Stomach (tissue), 8 donors: ENCODE measurements at regions not wholly inside any gene's neighbourhood (a gene's known extent, or its start where the extent isn't known, plus 50 kb on each side); places are given as distances from the start of the nearest gene placed in this dataset.
A peak's percentile ranks its signal among the peaks of the same experiment; 100 is the strongest.

ENCODE experiments used
- DNase-seq, 2 donors: peaks; one replicate each; pipeline versions ENCODE4 v3.0.0 to v3.0.0-alpha.2; 2013 to 2019
- H3K27ac ChIP-seq, 5 donors: fragments of 200-600 bp in 4 of 5; sonication (generic) in 4 of 5; one replicate each; pipeline ENCODE4 v1.5.1; 2013 to 2019; ENCODE audit warnings: mild to moderate bottlenecking in 1 of 5, moderate library complexity in 1 of 5
- H3K27me3 ChIP-seq, 3 donors: fragments of 200-600 bp; sonication (generic); one replicate each; pipeline ENCODE4 v1.5.1; 2017 to 2019; ENCODE audit warnings: mixed run types in 1 of 3
- H3K36me3 ChIP-seq, 4 donors: fragments of 200-600 bp; sonication (generic); 1 replicate in 3 of 4; 2 replicates in 1 of 4; pipeline ENCODE4 v1.5.1; 2016 to 2019
- H3K4me1 ChIP-seq, 4 donors: fragments of 200-600 bp; sonication (generic); one replicate each; pipeline ENCODE4 v1.5.1; 2016 to 2019
- H3K4me3 ChIP-seq, 4 donors: fragments of 200-600 bp; sonication (generic) in 3 of 4; one replicate each; pipeline ENCODE4 v1.5.1; 2016 to 2019; ENCODE audit warnings: mild to moderate bottlenecking in 1 of 4
- H3K9me3 ChIP-seq, 4 donors: fragments of 200-600 bp; sonication (generic); one replicate each; pipeline ENCODE4 v1.5.1; 2016 to 2019
- CTCF ChIP-seq, 7 experiments: fragments of 450-650 bp in 4 of 7; fragments of 200-600 bp in 3 of 7; sonication (generic) in 3 of 7; IDR thresholded peaks; one replicate each; pipeline ENCODE4 v1.5.1; 2016 to 2019; ENCODE audit warnings: antibody characterized with exemption in 7 of 7, control low read depth in 2 of 7, mild to moderate bottlenecking in 1 of 7
- EP300 ChIP-seq: sonication (generic); formaldehyde crosslinking; IDR thresholded peaks from one replicate; pipeline ENCODE4 v1.6.1; 2017; ENCODE audit warnings: antibody characterized with exemption
- POLR2A ChIP-seq, 4 donors: fragments of 450-650 bp; IDR thresholded peaks; one replicate each; pipeline ENCODE4 v1.6.1; 2016; ENCODE audit warnings: antibody characterized with exemption in 4 of 4, control low read depth in 2 of 4, mild to moderate bottlenecking in 1 of 4, moderate library complexity in 1 of 4
- POLR2AphosphoS5 ChIP-seq, 3 donors: sonication (generic); formaldehyde crosslinking; IDR thresholded peaks; one replicate each; pipeline ENCODE4 v1.6.1; 2016; ENCODE audit warnings: antibody characterized with exemption in 3 of 3
- WGBS, 5 donors: extraction: QIAGEN DNeasy Blood & Tissue Kit in 3 of 5; methylation state at CpG; one replicate each; pipeline versions ENCODE4 v1.1.5 to v1.1.7; 2013 to 2018; 5-methylcytosine and 5-hydroxymethylcytosine counted together
- intact Hi-C: fragments of 100-400 bp; cut with DNase I; formaldehyde crosslinking; loops from one replicate; pipeline ENCODE4 v1.15.1; 2023; ENCODE audit warnings: low total_unique reads
- donor health status: healthy with polysubstance abuse.
- donor health status: Bipolar disorder and iron deficiency.
- donor health status: healthy.

- Histone ChIP-seq H3K4me3 (no peak overlapping the region), H3K9me3 (no peaks in the 10 kb centered on the region), H3K36me3 (no peaks in the 10 kb centered on the region), H3K27me3 (peaks cover 0 to 22% (median 0%) of the 10 kb centered on the region in 3 donors), H3K4me1 (peaks cover 0 to 12% (median 10%) of the 10 kb centered on the region in 4 donors), H3K27ac (no peak overlapping the region)
- TF ChIP-seq POLR2A (IDR thresholded peaks at IDR 0.05) (no peak), POLR2AphosphoS5 (IDR thresholded peaks at IDR 0.05) (no peak), EP300 (no peak), CTCF (IDR thresholded peaks at IDR 0.05) (no peak)
- intact Hi-C loops = no loop called here
- no peak for DNase-seq
- WGBS, 5 donors = 79 to 91% (median 84%) methylated on average over 1 of the region's 1 CpG
Measured at GRCh38 chr5:174596429-174596828, 128.0 kb upstream of the MSX2 start.

DNA sequence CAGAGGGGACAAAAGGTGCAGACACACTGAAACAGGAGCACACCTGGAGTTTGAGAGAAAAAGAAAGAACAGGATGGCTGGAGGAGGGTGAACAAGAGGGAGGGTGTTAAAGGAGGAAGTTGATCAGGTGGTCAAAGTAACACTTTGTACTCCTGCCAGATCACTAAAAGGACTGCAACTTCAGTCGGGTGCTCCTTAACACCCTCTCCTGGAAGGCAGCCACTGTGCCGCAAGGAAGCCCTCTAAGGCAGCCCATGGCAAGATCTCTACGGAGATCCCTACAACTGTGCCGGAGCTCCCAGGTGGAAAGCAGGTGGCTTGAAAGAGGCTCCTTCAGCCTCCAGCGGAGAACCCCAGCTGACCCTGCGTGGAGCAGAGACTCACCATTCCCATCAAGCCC lies 124.4 kb upstream of the MSX2 start:
- peak; percentile 39 to 43 for DNase-seq
- Histone ChIP-seq H3K36me3 (no peaks in the 10 kb centered on the region), H3K4me1 (peaks cover 0 to 12% (median 10%) of the 10 kb centered on the region in 4 donors), H3K27ac (peak overlapping the region in 2 of 5 donors; percentile 2 to 19), H3K9me3 (peaks cover 0 to 10% (median 7%) of the 10 kb centered on the region in 4 donors), H3K4me3 (peak overlapping the region in 1 of 4 donors; percentile 4), H3K27me3 (peaks cover 0 to 22% (median 0%) of the 10 kb centered on the region in 3 donors)
- 6 to 11% (median 6%) methylated on average over 6 of the region's 6 CpGs for WGBS, 5 donors
- TF ChIP-seq EP300 = no peak
- no peak for TF ChIP-seq POLR2AphosphoS5 (IDR thresholded peaks at IDR 0.05)
- no peak for TF ChIP-seq POLR2A (IDR thresholded peaks at IDR 0.05)
- intact Hi-C loops = no loop called here

DNA sequence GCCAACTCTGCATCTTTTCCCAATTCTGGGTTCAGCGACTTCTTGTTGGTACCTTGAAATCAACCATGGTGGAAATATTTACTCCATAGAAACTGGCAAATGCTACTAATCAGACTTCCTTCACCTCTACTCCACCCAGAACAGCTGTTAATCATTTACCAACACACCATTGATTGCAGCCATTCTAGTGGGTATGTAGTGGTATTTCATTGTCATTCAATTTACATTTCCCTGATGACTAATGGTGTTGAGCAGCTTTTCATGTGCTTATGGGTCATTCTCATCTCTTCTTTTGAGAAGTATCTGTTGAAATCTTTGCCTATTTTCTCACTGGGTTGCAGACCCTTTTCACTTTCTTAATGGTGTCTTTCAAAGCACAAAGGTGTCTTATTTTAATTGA lies 122.4 kb upstream of the MSX2 start:
- Histone ChIP-seq H3K4me3 (no peak overlapping the region), H3K9me3 (peaks cover 0 to 10% (median 7%) of the 10 kb centered on the region in 4 donors), H3K27me3 (peaks cover 0 to 22% (median 0%) of the 10 kb centered on the region in 3 donors), H3K4me1 (peaks cover 0 to 12% (median 10%) of the 10 kb centered on the region in 4 donors), H3K36me3 (no peaks in the 10 kb centered on the region), H3K27ac (peak overlapping the region; percentile 21 to 82 (median 53))
- TF ChIP-seq EP300 (no peak), POLR2A (IDR thresholded peaks at IDR 0.05) (no peak), POLR2AphosphoS5 (IDR thresholded peaks at IDR 0.05) (peak in 1 of 3 donors; percentile 67)
- intact Hi-C loops = no loop called here
- 24 to 62% (median 53%) methylated on average over 1 of the region's 1 CpG for WGBS, 5 donors
- DNase-seq = peak in 1 of 2 donors; percentile 80

DNA sequence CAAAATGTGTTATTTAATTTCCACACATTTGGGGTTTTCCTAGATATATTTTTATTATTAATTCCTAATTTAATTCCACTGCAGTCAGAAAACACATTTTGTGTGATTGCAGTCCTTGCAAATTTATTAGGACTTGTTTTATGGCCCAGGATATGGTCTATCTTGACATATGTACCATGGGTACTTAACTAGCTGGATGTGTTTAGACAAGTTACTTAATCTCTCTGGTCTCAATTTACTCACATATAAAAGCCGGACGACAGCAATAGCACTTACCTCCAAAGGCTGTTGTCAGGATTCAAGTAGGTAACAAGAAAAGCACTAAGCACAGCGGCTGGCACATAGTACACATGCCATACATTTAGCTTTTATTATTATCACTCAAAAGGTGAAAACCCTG lies 118.2 kb upstream of the MSX2 start:
- no peak for TF ChIP-seq EP300
- TF ChIP-seq POLR2A (IDR thresholded peaks at IDR 0.05) = no peak
- TF ChIP-seq POLR2AphosphoS5 (IDR thresholded peaks at IDR 0.05) = no peak
- no peak for TF ChIP-seq CTCF (IDR thresholded peaks at IDR 0.05)
- Histone ChIP-seq H3K4me1 (peaks cover 4 to 18% (median 13%) of the 10 kb centered on the region in 4 donors), H3K4me3 (no peak overlapping the region), H3K27me3 (peaks cover 0 to 6% (median 0%) of the 10 kb centered on the region in 3 donors), H3K36me3 (no peaks in the 10 kb centered on the region), H3K9me3 (peaks cover 0 to 10% (median 7%) of the 10 kb centered on the region in 4 donors), H3K27ac (no peak overlapping the region)
- intact Hi-C loops = no loop called here
- 55 to 75% (median 73%) methylated on average over 3 of the region's 3 CpGs for WGBS, 5 donors
- no peak for DNase-seq

GRCh38 chr5:174606646-174607045 lies 117.7 kb upstream of the MSX2 start:
- intact Hi-C loops = no loop called here
- H3K4me3 ChIP-seq = no peak overlapping the region
- no peak for DNase-seq
- H3K9me3 ChIP-seq = peaks cover 0 to 10% (median 7%) of the 10 kb centered on the region in 4 donors
- peaks cover 0 to 5% (median 0%) of the 10 kb centered on the region in 3 donors for H3K27me3 ChIP-seq
- 46 to 77% (median 67%) methylated on average over 4 of the region's 4 CpGs for WGBS, 5 donors
- TF ChIP-seq POLR2A (IDR thresholded peaks at IDR 0.05) = no peak
- TF ChIP-seq EP300 = no peak
- TF ChIP-seq CTCF (IDR thresholded peaks at IDR 0.05) = no peak
- TF ChIP-seq POLR2AphosphoS5 (IDR thresholded peaks at IDR 0.05) = no peak
- peaks cover 4 to 16% (median 12%) of the 10 kb centered on the region in 4 donors for H3K4me1 ChIP-seq
- H3K36me3 ChIP-seq = no peaks in the 10 kb centered on the region
- H3K27ac ChIP-seq = no peak overlapping the region
